Renal pelvis (tissue), 1 donor: ENCODE measurements at regions not wholly inside any gene's neighbourhood (a gene's known extent, or its start where the extent isn't known, plus 50 kb on each side); places are given as distances from the start of the nearest gene placed in this dataset.

Experiments used
- DNase-seq: peaks from one replicate; pipeline ENCODE4 v3.0.0-alpha.2; 2013

DNA sequence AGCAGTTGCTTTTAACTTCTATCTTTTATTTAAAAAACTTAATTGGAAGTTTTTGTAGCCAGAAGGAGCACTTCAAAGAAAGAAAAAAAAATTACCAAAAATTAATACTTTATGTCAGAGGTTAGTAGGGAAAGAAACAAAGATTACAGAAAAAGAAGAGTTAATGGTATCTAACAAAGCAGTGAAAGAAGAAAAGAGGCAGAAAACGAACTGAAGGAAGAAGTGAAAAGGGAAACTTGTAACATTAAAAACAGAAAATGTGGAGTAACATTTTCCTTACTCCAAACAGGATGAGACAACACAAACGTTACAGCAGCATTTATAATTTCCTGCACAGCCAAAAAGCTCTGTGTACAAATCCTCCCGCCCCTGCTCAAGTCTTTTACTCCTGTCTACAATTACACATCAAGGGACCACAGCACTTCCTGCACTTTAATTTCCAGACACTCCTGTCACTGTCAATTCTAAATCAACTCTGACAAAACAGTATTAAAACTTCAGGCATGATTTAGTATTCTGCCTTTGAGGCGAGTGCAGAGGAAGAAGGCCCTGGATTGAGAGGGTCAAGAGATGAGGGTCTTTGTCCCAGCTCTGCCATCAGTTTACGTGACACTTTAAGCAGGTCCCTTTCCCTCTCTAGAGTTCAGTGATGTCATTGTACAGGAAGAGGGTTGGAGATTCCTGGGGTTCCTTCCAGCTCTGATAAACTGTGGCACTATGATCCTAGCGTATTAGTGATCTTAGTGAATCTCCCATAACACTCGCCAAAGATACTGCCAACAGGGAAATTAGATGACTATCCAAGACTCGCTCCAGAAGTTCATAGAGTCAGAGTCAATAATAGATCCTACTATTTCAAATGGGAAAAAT lies 53.2 kb upstream of the LSM14A start:
- DNase-seq, result peak; percentile 87

DNA sequence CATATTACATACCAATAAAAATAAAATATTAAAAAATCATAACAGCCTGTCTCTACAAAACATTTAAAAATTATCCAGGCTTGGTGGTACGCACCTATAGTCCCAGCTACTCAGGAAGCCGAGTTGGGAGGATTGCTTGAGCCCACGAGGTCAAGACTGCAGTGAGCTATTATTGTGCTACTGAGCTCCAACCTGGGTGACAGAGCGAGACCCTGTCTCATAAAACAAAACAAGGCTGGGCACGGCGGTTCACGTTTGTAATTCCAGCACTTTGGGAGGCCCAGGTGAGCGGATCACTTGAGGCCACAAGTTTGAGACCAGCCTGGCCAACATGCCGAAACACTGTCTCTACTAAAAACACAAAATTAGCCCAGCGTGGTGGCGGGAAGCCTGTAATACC lies 52.2 kb upstream of the LSM14A start:
- peak; percentile 37 for DNase-seq

DNA sequence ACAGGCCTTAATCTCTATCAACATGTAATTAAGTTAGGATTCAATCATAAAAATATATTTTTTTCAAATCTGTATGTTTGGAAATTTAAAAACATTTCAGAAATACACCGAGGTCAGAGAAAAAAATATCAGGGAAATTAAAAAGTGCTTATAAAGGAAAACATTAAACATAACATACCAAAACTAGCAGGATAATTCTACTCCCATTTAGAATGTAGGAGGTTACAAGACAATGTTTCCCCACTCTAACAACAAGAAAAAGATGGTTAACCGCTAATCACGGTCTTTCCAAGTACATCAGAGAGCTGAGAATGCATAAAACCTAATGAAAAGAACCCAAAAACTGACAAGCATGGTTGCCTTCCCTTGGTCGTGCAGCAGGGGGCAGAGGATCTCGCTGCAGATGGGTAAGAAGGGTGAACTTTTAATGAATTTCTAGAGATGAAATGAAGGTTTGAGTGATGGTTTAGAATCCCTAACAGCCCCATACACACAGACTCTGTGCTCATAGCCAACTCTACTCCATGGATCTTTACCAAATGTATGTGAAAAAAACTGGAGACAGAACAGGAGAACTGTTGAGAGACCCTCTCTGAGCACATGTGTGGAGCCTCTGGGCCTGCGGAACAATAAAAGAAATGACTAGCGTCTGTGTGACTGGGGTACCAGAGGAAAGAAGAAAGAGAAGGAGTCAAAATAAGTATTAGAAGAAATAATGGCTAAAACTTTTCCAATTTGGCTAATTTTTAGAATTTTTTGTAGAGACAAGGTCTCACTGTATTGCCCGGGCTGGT lies 51.3 kb upstream of the LSM14A start:
- DNase-seq, result no peak
